Mesothelial cell of epicardium (in vitro differentiated cells): ENCODE measurements at regions not wholly inside any gene's neighbourhood (a gene's known extent, or its start where the extent isn't known, plus 50 kb on each side); places are given as distances from the start of the nearest gene placed in this dataset.
A peak's percentile ranks its signal among the peaks of the same experiment; 100 is the strongest.

Source experiments
- DNase-seq, 2 experiments: peaks; one replicate each; pipeline ENCODE4 v3.0.0; 2021; ENCODE audit warnings: low spot score in 2 of 2; ENCODE audit not compliant: unreplicated experiment in 2 of 2
- H3K27ac Mint-ChIP-seq: 2 replicates; pipeline ENCODE4 v1.8.0; 2021; ENCODE audit warnings: mixed read lengths
- H3K27me3 Mint-ChIP-seq: 2 replicates; pipeline ENCODE4 v1.8.0; 2021; ENCODE audit warnings: low read depth, mixed read lengths
- H3K36me3 Mint-ChIP-seq: 2 replicates; pipeline ENCODE4 v1.8.0; 2021; ENCODE audit warnings: mixed read lengths
- H3K4me1 Mint-ChIP-seq: 2 replicates; pipeline ENCODE4 v1.8.0; 2021; ENCODE audit warnings: mixed read lengths
- H3K4me3 Mint-ChIP-seq: 2 replicates; pipeline ENCODE4 v1.8.0; 2021; ENCODE audit warnings: mild to moderate bottlenecking, moderate library complexity, mixed read lengths
- H3K9me3 Mint-ChIP-seq: 2 replicates; pipeline ENCODE4 v1.8.0; 2021; ENCODE audit warnings: mixed read lengths
- TF ChIP-seq, protein P1 (sequence below): fragments of 200-600 bp; sonication (generic); IDR thresholded peaks from one replicate; pipeline ENCODE4 v1.5.0; 2021; ENCODE audit warnings: antibody characterized with exemption; ENCODE audit not compliant: unreplicated experiment

DNA sequence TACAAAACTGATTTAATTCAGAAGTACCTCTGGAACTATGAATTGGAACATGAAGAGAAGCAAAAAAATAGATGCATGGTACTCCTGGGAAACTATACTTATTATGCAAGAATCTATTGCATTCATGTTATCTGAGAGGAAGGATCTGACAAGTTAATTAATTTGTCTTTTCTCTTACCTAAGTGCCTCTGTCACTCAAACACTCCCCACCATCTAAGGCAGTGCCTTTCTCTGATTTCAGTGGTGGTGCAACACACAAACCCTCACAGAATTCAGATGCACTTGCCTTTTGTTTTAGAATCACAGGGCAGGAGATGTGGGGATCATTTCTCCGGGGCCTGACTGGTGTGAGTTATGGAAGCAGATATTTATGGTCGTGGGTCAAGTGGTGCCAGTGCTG is 52.5 kb upstream of the C9orf72 start:
- TF ChIP-seq, protein P1, sequence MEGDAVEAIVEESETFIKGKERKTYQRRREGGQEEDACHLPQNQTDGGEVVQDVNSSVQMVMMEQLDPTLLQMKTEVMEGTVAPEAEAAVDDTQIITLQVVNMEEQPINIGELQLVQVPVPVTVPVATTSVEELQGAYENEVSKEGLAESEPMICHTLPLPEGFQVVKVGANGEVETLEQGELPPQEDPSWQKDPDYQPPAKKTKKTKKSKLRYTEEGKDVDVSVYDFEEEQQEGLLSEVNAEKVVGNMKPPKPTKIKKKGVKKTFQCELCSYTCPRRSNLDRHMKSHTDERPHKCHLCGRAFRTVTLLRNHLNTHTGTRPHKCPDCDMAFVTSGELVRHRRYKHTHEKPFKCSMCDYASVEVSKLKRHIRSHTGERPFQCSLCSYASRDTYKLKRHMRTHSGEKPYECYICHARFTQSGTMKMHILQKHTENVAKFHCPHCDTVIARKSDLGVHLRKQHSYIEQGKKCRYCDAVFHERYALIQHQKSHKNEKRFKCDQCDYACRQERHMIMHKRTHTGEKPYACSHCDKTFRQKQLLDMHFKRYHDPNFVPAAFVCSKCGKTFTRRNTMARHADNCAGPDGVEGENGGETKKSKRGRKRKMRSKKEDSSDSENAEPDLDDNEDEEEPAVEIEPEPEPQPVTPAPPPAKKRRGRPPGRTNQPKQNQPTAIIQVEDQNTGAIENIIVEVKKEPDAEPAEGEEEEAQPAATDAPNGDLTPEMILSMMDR = no peak
- Mint-ChIP-seq H3K4me3 (no peak overlapping the region), H3K4me1 (peaks cover 21% of the 10 kb centered on the region), H3K27ac (peak overlapping the region; percentile 9), H3K36me3 (no peaks in the 10 kb centered on the region), H3K9me3 (peaks cover 2% of the 10 kb centered on the region), H3K27me3 (no peaks in the 10 kb centered on the region)
- no peak for DNase-seq

DNA sequence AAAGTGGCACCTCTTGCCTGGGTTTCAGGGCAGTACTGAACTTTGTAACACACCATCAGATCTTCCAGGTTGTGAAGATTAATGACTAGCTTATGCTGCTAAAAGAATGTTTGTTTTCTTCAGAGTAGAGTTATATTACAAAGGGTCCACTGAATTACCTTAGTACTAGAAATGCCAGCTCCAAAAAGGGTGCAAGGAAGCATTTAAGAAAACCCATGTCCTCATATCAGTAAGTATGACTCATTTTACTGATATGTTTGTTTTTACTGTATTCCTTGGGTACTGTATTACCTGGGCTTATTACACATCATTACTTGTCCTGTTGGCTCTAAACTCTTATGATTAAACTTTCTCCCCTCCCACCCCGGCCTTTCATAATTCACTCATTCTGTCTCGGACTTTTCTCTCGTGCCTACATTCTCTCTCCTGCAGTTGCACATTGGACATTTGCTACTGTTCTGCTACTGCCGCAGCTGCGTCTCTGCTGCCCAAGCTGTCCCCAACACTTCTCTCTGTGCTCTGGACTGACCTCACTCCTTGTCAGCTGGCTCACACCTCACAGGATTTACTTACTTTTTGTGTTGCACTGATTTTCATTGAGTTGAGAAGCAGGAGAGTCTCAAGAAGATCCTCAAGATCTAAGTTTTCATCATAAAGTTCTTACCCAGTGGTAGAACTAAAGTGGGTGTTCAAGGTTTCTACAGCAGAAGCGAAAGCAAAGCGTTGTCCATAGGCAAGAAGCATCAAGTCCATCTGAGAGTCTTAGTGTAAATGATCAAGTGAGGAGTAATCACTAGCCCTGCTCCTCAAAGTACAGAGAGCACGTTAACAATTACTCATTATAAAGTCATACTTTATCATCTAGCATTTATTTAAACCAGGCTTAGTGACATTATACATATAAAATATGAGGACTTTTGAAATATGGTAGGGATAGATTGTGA is 53.2 kb upstream of the C9orf72 start:
- H3K36me3 Mint-ChIP-seq = no peaks in the 10 kb centered on the region
- peaks cover 10% of the 10 kb centered on the region for H3K9me3 Mint-ChIP-seq
- no peak for DNase-seq
- no peak overlapping the region for H3K27ac Mint-ChIP-seq
- H3K4me3 Mint-ChIP-seq = no peak overlapping the region
- TF ChIP-seq, protein P1 = no peak
- H3K27me3 Mint-ChIP-seq = no peaks in the 10 kb centered on the region
- H3K4me1 Mint-ChIP-seq = peaks cover 21% of the 10 kb centered on the region

DNA sequence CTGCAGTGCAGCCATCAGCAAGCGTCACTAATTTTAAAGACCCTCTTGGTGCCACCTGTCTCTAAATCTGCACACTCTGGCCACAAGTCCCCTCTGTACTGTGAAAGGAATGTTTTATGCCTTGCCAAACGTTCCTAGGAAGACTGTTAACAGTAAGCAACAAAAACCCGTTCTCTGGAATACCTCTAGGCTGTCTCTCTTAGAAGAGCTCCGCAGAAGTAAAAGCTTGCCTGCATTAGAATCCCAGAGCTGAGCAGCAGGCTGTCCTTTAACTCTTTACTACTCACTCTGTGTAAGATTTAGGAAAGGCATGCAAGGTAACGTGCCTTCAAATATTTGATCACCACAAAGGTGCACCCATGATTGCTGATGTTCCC is 53.9 kb upstream of the C9orf72 start:
- H3K9me3 Mint-ChIP-seq = peaks cover 12% of the 10 kb centered on the region
- TF ChIP-seq, protein P1 = no peak
- no peaks in the 10 kb centered on the region for H3K27me3 Mint-ChIP-seq

DNA sequence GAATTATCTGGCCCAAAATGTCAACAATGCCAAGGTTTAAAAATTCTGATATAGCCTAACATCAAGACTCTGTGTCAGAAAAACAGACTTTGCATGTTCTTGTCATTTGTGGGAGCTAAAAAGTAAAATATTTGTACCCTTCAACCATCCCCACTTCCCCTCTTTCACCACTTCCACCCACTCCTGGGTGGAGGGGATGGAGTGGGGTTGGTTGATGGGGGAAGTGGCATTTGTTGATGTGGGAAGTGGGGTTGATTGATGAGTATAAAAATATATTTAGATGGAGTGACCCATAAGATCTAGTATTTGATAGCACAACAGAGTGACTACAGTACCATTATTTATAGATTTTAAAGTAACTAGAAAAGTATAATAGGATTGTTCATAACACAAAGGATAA is 55.0 kb upstream of the C9orf72 start:
- TF ChIP-seq, protein P1 = no peak
- no peak for DNase-seq
- Mint-ChIP-seq H3K36me3 (no peaks in the 10 kb centered on the region), H3K4me1 (peaks cover 21% of the 10 kb centered on the region), H3K27ac (no peak overlapping the region), H3K9me3 (peaks cover 12% of the 10 kb centered on the region), H3K4me3 (no peak overlapping the region), H3K27me3 (no peaks in the 10 kb centered on the region)

More for the DNA sequence above, 53.9 kb upstream of the C9orf72 start:
- Mint-ChIP-seq H3K36me3 (no peaks in the 10 kb centered on the region), H3K27ac (no peak overlapping the region), H3K4me1 (peaks cover 21% of the 10 kb centered on the region), H3K4me3 (no peak overlapping the region)
- DNase-seq = no peak

DNA sequence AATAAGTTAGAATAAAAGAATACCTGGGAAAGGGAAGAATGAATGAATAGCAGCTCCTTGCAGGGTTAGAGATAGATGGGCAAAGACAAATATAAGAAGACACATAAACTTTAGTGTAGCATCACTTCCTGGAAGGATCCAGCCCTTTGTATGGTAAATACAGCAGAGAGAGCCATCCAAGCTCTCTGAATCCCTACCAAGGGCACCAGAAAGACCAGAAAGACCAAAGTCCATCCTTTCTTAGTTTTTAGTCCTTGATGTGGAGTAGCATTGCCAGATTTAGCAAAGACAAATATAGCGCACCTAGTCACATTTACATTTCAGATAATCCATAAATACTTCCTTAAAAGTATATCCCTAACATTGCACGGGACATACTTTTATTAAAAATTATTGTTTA is 56.1 kb upstream of the C9orf72 start:
- H3K27ac Mint-ChIP-seq = no peak overlapping the region
- no peak overlapping the region for H3K4me3 Mint-ChIP-seq
- peaks cover 12% of the 10 kb centered on the region for H3K9me3 Mint-ChIP-seq
- H3K36me3 Mint-ChIP-seq = no peaks in the 10 kb centered on the region
- peaks cover 21% of the 10 kb centered on the region for H3K4me1 Mint-ChIP-seq
- no peak for DNase-seq
- H3K27me3 Mint-ChIP-seq = no peaks in the 10 kb centered on the region
- TF ChIP-seq, protein P1 = no peak
